ENCODE measurements at regions not wholly inside any gene's neighbourhood (a gene's known extent, or its start where the extent isn't known, plus 50 kb on each side); places are given as distances from the start of the nearest gene placed in this dataset.

DNA sequence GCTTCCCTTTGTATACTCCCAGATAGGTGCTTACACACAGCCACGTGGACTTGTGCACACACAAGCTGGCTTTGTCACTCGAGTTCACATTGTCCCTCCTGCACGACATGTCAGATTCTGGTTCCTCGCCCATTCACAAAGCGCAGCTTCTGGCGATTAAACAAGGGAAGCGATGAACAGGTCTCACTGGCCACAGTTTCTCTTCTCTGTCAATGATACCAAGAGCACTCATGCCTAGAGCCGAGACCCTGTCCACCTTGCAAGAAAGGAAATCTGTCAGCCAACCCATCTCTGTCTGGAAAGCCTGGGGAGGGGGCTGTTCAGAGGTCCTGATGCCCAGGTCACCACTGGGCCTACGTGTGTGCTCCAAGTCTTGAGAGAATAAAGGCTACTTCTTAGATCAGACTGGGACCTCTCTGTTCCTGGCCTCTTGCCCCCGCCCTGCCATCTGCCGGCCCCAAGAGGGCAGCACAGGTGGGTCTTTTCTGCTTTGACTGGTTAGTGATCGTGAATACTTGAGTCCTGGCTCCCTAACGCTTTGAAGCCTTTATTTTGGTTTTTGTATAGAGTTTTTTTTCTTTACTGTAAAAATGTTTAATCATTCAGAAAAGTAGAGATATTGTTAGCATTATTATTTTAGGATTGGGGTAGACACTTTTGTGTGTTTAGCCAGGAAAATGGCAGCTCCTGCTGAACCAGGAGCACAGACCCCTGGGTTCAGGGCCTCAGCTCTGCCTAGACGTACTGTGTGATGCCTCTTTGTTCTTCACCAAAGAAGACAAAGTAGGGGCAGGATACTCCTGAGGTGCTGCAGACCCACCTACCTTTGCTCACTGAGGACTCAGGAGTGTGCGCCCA, 104.7 kb downstream of the MRM1 start:
- Histone ChIP-seq H3K27ac (ENCODE audit: insufficient read depth, low read depth, low read length, poor library complexity, severe bottlenecking) (no peak overlapping the region), H3K4me1 (ENCODE audit: control insufficient read depth, insufficient read depth, low read length) (peaks cover 5% of the 10 kb centered on the region), H3K27me3 (ENCODE audit: control insufficient read depth, insufficient read depth, low read length, poor library complexity, severe bottlenecking) (peaks cover 49% of the 10 kb centered on the region), H3K9me3 (ENCODE audit: control insufficient read depth, low read length) (no peaks in the 10 kb centered on the region), H3K36me3 (ENCODE audit: control insufficient read depth, insufficient read depth, low read length) (no peaks in the 10 kb centered on the region), H3K4me3 (ENCODE audit: insufficient read depth, low read depth, low read length) (no peak overlapping the region)
- 59 to 61% methylated on average over 15 of the region's 15 CpGs for WGBS, 2 experiments

- Histone ChIP-seq H3K9me3 (ENCODE audit: control insufficient read depth, low read length) (no peaks in the 10 kb centered on the region), H3K4me3 (ENCODE audit: insufficient read depth, low read depth, low read length) (no peak overlapping the region), H3K36me3 (ENCODE audit: control insufficient read depth, insufficient read depth, low read length) (no peaks in the 10 kb centered on the region), H3K27ac (ENCODE audit: insufficient read depth, low read depth, low read length, poor library complexity, severe bottlenecking) (no peak overlapping the region), H3K4me1 (ENCODE audit: control insufficient read depth, insufficient read depth, low read length) (peaks cover 5% of the 10 kb centered on the region), H3K27me3 (ENCODE audit: control insufficient read depth, insufficient read depth, low read length, poor library complexity, severe bottlenecking) (peaks cover 31% of the 10 kb centered on the region)
- 88 to 90% methylated on average over 2 to 3 of the region's 3 CpGs for WGBS, 2 experiments
These were observed 106.5 kb downstream of the MRM1 start for GRCh38 chr17:36707904-36708303.

DNA sequence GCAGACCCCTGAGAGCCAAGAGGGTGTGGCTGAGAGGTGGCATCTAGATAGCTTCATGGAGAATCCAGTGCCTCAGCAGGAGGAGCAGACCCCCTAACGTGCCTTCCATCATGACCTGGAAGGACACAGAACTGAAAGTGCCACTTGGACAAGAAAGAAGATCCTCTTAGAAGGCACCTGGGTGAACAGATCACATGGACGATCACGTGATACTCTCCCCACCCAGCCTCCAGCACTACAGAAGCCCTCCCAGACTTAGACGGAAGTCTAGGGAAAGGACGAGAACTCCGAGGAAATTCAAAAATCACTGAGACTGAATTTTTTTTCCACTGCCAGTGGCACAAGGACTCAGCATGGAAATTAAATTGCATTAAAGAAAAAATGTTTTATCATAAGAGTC, 113.4 kb downstream of the MRM1 start:
- Histone ChIP-seq H3K27ac (ENCODE audit: insufficient read depth, low read depth, low read length, poor library complexity, severe bottlenecking) (no peak overlapping the region), H3K4me3 (ENCODE audit: insufficient read depth, low read depth, low read length) (no peak overlapping the region), H3K36me3 (ENCODE audit: control insufficient read depth, insufficient read depth, low read length) (no peaks in the 10 kb centered on the region), H3K4me1 (ENCODE audit: control insufficient read depth, insufficient read depth, low read length) (no peaks in the 10 kb centered on the region), H3K9me3 (ENCODE audit: control insufficient read depth, low read length) (no peaks in the 10 kb centered on the region), H3K27me3 (ENCODE audit: control insufficient read depth, insufficient read depth, low read length, poor library complexity, severe bottlenecking) (peaks cover 6% of the 10 kb centered on the region)
- 93 to 95% methylated on average over 6 of the region's 6 CpGs for WGBS, 2 experiments

- Histone ChIP-seq H3K27ac (ENCODE audit: insufficient read depth, low read depth, low read length, poor library complexity, severe bottlenecking) (no peak overlapping the region), H3K4me3 (ENCODE audit: insufficient read depth, low read depth, low read length) (no peak overlapping the region), H3K36me3 (ENCODE audit: control insufficient read depth, insufficient read depth, low read length) (no peaks in the 10 kb centered on the region), H3K4me1 (ENCODE audit: control insufficient read depth, insufficient read depth, low read length) (no peaks in the 10 kb centered on the region), H3K9me3 (ENCODE audit: control insufficient read depth, low read length) (no peaks in the 10 kb centered on the region), H3K27me3 (ENCODE audit: control insufficient read depth, insufficient read depth, low read length, poor library complexity, severe bottlenecking) (peaks cover 6% of the 10 kb centered on the region)
- WGBS, 2 experiments = 87 to 90% methylated on average over 7 of the region's 7 CpGs
These were observed 114.6 kb downstream of the MRM1 start for GRCh38 chr17:36715951-36716350.

- no peak overlapping the region for H3K27ac ChIP-seq (ENCODE audit: insufficient read depth, low read depth, low read length, poor library complexity, severe bottlenecking)
- H3K36me3 ChIP-seq (ENCODE audit: control insufficient read depth, insufficient read depth, low read length) = no peaks in the 10 kb centered on the region
- 77 to 88% methylated on average over 3 of the region's 3 CpGs for WGBS, 2 experiments
- no peak overlapping the region for H3K4me3 ChIP-seq (ENCODE audit: insufficient read depth, low read depth, low read length)
- H3K9me3 ChIP-seq (ENCODE audit: control insufficient read depth, low read length) = no peaks in the 10 kb centered on the region
- peaks cover 8% of the 10 kb centered on the region for H3K4me1 ChIP-seq (ENCODE audit: control insufficient read depth, insufficient read depth, low read length)
- peaks cover 6% of the 10 kb centered on the region for H3K27me3 ChIP-seq (ENCODE audit: control insufficient read depth, insufficient read depth, low read length, poor library complexity, severe bottlenecking)
These were observed 115.7 kb downstream of the MRM1 start for GRCh38 chr17:36717088-36717487.

DNA sequence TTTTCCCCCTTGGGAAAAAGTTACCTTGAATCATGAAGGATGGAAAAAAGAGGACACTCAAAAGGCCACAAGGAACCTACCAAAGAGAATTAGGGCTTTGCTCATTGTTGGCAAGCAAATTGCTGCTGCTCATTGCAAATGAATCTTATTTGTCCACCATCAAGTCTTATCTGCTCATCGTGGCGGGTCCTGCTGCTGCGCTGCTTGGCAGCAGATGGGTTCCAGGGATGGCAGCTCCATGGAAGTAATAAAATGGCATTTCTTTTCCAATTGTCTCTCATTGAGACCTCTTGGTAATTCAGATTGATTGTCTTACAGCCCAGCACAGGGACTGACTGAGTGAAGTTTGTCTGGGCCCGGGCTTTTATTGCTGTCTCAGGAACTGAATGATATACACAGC, 118.7 kb downstream of the MRM1 start:
- Histone ChIP-seq H3K27me3 (ENCODE audit: control insufficient read depth, insufficient read depth, low read length, poor library complexity, severe bottlenecking) (peaks cover 9% of the 10 kb centered on the region), H3K4me3 (ENCODE audit: insufficient read depth, low read depth, low read length) (no peak overlapping the region), H3K4me1 (ENCODE audit: control insufficient read depth, insufficient read depth, low read length) (peaks cover 24% of the 10 kb centered on the region), H3K27ac (ENCODE audit: insufficient read depth, low read depth, low read length, poor library complexity, severe bottlenecking) (no peak overlapping the region), H3K9me3 (ENCODE audit: control insufficient read depth, low read length) (no peaks in the 10 kb centered on the region), H3K36me3 (ENCODE audit: control insufficient read depth, insufficient read depth, low read length) (no peaks in the 10 kb centered on the region)
- 94 to 95% methylated on average over 4 of the region's 4 CpGs for WGBS, 2 experiments

- H3K4me3 ChIP-seq (ENCODE audit: insufficient read depth, low read depth, low read length) = no peak overlapping the region
- H3K27me3 ChIP-seq (ENCODE audit: control insufficient read depth, insufficient read depth, low read length, poor library complexity, severe bottlenecking) = peaks cover 11% of the 10 kb centered on the region
- no peaks in the 10 kb centered on the region for H3K36me3 ChIP-seq (ENCODE audit: control insufficient read depth, insufficient read depth, low read length)
- 83% methylated on average over 8 of the region's 8 CpGs for WGBS, 2 experiments
- H3K9me3 ChIP-seq (ENCODE audit: control insufficient read depth, low read length) = no peaks in the 10 kb centered on the region
- no peak overlapping the region for H3K27ac ChIP-seq (ENCODE audit: insufficient read depth, low read depth, low read length, poor library complexity, severe bottlenecking)
- H3K4me1 ChIP-seq (ENCODE audit: control insufficient read depth, insufficient read depth, low read length) = peaks cover 24% of the 10 kb centered on the region
These were observed 120.3 kb downstream of the MRM1 start for GRCh38 chr17:36721560-36722120.

DNA sequence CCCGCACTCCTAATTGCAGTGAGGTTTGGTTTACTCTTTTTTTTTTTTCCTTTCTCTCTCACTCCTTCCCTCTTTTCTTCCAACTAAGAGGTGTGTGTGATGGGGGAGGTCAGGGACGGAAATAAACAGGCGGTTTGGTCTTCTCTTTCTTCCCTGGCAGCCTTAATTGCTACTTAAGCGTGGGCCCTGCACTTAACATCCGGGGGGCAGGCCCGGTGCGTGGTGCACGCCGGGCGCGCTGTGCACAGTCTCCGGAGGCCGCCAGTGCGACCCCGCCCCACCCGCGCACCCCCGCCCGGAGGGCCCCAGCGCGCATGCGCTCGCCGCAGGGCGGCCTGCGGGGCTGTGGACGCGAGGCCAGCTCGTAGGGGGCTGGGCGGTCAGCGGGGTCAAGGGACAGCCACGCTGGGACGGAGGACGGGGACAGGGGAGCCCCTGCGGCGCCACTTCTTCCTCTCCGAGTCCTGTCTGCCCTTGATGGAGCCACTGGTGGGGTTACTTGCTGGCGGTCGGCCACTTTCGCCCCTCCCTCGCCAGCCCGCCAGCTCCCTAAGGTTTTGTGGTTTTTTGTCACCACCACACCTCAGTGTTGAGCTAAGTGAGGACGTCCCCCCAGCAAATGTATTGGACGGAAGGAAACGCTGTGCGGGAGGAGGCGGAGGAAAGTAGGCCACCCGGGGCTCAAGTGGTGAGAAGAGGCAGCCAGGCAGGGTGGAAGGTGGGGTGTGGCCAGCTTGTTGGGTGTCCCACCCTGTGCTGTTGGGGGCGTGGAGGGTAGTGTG, 120.9 kb downstream of the MRM1 start:
- no peaks in the 10 kb centered on the region for H3K36me3 ChIP-seq (ENCODE audit: control insufficient read depth, insufficient read depth, low read length)
- no peaks in the 10 kb centered on the region for H3K9me3 ChIP-seq (ENCODE audit: control insufficient read depth, low read length)
- peaks cover 18% of the 10 kb centered on the region for H3K27me3 ChIP-seq (ENCODE audit: control insufficient read depth, insufficient read depth, low read length, poor library complexity, severe bottlenecking)
- WGBS, 2 experiments = 14% methylated on average over 47 to 49 of the region's 49 CpGs
- peak overlapping the region; percentile 16 for H3K4me3 ChIP-seq (ENCODE audit: insufficient read depth, low read depth, low read length)
- H3K27ac ChIP-seq (ENCODE audit: insufficient read depth, low read depth, low read length, poor library complexity, severe bottlenecking) = no peak overlapping the region
- H3K4me1 ChIP-seq (ENCODE audit: control insufficient read depth, insufficient read depth, low read length) = peaks cover 25% of the 10 kb centered on the region

DNA sequence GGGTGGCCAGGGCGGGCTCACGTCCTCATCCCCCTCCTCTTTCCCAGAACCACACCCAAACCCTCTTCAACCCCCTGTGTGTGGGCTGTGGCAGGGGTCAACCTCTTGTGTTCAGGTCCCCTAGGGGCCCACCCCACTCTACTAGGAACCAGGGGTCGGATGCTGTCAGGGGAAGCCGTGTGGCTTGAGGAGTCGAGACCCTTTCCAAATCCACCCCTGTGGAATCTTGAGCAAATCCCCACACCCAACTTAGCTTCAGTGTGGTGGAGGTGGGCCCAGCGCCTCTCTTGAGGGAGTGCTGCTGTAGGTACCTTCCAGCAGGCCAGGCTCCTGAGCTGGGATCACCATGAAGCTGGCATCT, 121.5 kb downstream of the MRM1 start:
- Histone ChIP-seq H3K36me3 (ENCODE audit: control insufficient read depth, insufficient read depth, low read length) (no peaks in the 10 kb centered on the region), H3K4me3 (ENCODE audit: insufficient read depth, low read depth, low read length) (no peak overlapping the region), H3K9me3 (ENCODE audit: control insufficient read depth, low read length) (no peaks in the 10 kb centered on the region), H3K4me1 (ENCODE audit: control insufficient read depth, insufficient read depth, low read length) (peaks cover 31% of the 10 kb centered on the region), H3K27me3 (ENCODE audit: control insufficient read depth, insufficient read depth, low read length, poor library complexity, severe bottlenecking) (peaks cover 21% of the 10 kb centered on the region), H3K27ac (ENCODE audit: insufficient read depth, low read depth, low read length, poor library complexity, severe bottlenecking) (no peak overlapping the region)
- WGBS, 2 experiments = 79 to 92% methylated on average over 4 to 6 of the region's 6 CpGs

GRCh38 chr17:36723459-36724025, 122.2 kb downstream of the MRM1 start:
- no peak overlapping the region for H3K4me3 ChIP-seq (ENCODE audit: insufficient read depth, low read depth, low read length)
- peaks cover 27% of the 10 kb centered on the region for H3K27me3 ChIP-seq (ENCODE audit: control insufficient read depth, insufficient read depth, low read length, poor library complexity, severe bottlenecking)
- H3K9me3 ChIP-seq (ENCODE audit: control insufficient read depth, low read length) = no peaks in the 10 kb centered on the region
- H3K36me3 ChIP-seq (ENCODE audit: control insufficient read depth, insufficient read depth, low read length) = no peaks in the 10 kb centered on the region
- H3K27ac ChIP-seq (ENCODE audit: insufficient read depth, low read depth, low read length, poor library complexity, severe bottlenecking) = no peak overlapping the region
- 75 to 77% methylated on average over 6 of the region's 6 CpGs for WGBS, 2 experiments
- peaks cover 37% of the 10 kb centered on the region for H3K4me1 ChIP-seq (ENCODE audit: control insufficient read depth, insufficient read depth, low read length)

Measured in ectodermal cell (in vitro differentiated cells).